ENCODE measurements at regions not wholly inside any gene's neighbourhood (a gene's known extent, or its start where the extent isn't known, plus 50 kb on each side); places are given as distances from the start of the nearest gene placed in this dataset.

GRCh38 chr12:61987173-61987572 is 273.0 kb upstream of the USP15 start:
- DNase-seq (ENCODE audit: insufficient read length, low spot score) (no peak), FAIRE-seq (no peak)
- TF ChIP-seq, protein P1, sequence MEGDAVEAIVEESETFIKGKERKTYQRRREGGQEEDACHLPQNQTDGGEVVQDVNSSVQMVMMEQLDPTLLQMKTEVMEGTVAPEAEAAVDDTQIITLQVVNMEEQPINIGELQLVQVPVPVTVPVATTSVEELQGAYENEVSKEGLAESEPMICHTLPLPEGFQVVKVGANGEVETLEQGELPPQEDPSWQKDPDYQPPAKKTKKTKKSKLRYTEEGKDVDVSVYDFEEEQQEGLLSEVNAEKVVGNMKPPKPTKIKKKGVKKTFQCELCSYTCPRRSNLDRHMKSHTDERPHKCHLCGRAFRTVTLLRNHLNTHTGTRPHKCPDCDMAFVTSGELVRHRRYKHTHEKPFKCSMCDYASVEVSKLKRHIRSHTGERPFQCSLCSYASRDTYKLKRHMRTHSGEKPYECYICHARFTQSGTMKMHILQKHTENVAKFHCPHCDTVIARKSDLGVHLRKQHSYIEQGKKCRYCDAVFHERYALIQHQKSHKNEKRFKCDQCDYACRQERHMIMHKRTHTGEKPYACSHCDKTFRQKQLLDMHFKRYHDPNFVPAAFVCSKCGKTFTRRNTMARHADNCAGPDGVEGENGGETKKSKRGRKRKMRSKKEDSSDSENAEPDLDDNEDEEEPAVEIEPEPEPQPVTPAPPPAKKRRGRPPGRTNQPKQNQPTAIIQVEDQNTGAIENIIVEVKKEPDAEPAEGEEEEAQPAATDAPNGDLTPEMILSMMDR (IDR thresholded peaks at IDR 0.05; ENCODE audit: insufficient read depth, missing control alignments): no peak

DNA sequence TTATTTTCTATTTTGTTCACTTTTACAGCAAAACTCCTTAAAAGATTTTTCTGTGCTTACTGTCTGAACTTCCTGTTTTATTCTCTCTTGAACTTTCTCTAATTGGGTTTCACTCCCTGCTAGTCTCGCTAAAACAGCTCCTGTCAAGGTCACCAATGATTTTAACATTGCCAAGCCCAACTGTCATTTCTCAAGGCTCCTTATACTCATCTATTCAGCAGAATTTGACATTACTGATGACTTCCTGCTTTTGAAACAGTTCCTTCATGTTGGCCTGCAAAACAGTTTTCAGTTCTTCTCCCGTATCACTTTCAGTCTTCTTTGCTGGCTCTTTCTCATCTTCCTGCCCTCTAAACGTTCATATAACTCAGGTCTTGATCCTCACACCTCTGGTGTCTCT is 268.5 kb upstream of the USP15 start:
- TF ChIP-seq, protein P1 (IDR thresholded peaks at IDR 0.05; ENCODE audit: insufficient read depth, missing control alignments): no peak
- DNase-seq (ENCODE audit: insufficient read length, low spot score) (no peak), FAIRE-seq (no peak)

- DNase-seq (ENCODE audit: insufficient read length, low spot score): no peak
- peak; percentile 38 for FAIRE-seq
- TF ChIP-seq, protein P1 (IDR thresholded peaks at IDR 0.05; ENCODE audit: insufficient read depth, missing control alignments): peak; percentile 44
These were observed 266.4 kb upstream of the USP15 start for GRCh38 chr12:61993734-61994345.

DNA sequence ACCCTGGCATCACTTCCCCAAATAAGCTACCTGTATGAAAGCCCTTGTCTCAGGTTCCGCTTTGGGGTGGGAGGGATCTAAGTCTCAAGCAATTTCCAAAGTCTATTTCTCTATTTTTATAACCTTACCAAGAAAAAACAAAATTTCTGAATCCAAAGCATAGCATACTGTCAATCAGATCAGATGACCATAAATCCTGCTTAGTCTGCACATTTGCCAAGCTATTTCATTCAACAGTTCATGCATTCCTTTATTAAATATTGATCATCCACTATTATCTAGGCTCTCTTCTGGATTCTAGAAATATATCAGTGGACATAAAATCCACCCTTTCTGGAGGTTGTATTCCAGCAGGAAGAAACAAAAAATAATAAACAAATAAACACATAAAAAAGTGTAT is 263.5 kb upstream of the USP15 start:
- DNase-seq (ENCODE audit: insufficient read length, low spot score) (no peak), FAIRE-seq (no peak)

DNA sequence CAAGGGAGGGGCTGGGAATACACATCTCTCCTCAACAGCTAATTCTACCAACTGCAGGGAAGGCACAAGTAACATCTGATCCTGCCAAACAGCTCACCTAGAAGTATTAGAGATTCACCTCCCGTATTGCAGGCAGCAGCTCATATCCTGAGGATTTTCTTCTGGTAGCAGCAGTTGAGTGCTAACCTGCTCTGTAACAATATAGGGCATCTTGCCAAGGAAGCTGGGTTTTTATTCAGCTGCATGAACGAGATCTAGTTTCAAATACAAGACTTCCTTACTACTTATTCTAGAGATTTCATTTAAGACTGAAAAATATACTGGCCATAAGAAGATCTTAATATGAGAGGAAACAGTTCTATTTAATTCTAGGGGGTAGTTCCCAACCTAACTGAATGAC is 261.4 kb upstream of the USP15 start:
- FAIRE-seq: no peak
- DNase-seq (ENCODE audit: insufficient read length, low spot score): no peak
- TF ChIP-seq, protein P1 (IDR thresholded peaks at IDR 0.05; ENCODE audit: insufficient read depth, missing control alignments): no peak

More for the DNA sequence above, 263.5 kb upstream of the USP15 start:
- TF ChIP-seq, protein P1 (IDR thresholded peaks at IDR 0.05; ENCODE audit: insufficient read depth, missing control alignments): no peak

DNA sequence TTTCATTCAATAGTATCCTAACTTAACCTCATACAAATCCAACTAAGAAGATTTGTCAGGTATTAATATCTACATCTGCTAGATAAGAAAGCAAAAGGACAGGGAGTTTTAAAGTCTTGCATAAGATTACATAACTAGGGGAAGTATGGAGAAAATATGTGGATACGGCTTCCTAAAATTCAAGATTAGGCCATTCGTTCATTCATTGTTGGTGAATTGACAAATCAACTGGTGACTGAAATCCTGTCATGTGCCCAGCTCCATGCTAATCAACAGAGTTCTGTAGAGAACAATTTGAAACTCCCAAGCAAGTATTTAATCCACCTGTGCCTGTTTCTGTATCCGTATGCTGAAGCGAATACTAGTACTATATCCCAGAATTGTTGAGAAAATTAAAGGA is 260.9 kb upstream of the USP15 start:
- TF ChIP-seq, protein P1 (IDR thresholded peaks at IDR 0.05; ENCODE audit: insufficient read depth, missing control alignments): no peak
- peak; percentile 82 for FAIRE-seq
- no peak for DNase-seq (ENCODE audit: insufficient read length, low spot score)

GRCh38 chr12:62001424-62001823 is 258.8 kb upstream of the USP15 start:
- FAIRE-seq: no peak

More at GRCh38 chr12:62001424-62001823, 258.8 kb upstream of the USP15 start:
- DNase-seq (ENCODE audit: insufficient read length, low spot score): no peak
- TF ChIP-seq, protein P1 (IDR thresholded peaks at IDR 0.05; ENCODE audit: insufficient read depth, missing control alignments): no peak
